Upper lobe of left lung (tissue), 6 donors: ENCODE measurements at regions not wholly inside any gene's neighbourhood (a gene's known extent, or its start where the extent isn't known, plus 50 kb on each side); places are given as distances from the start of the nearest gene placed in this dataset.
"Not testable (repeated sequence)": the region's sequence is repeated elsewhere in the genome, so short reads cannot be mapped to it uniquely, and the experiment has no call there.

Experiments
- ATAC-seq, 2 donors: fragments of 200-7000 bp; cut with Tn5 transposase; one replicate each; pipeline ENCODE4 v1.9.1; 2022; ENCODE audit warnings: mild to moderate bottlenecking in 2 of 2, moderate library complexity in 2 of 2; ENCODE audit not compliant: low FRiP score in 2 of 2
- DNase-seq, 2 donors: peaks; one replicate each; pipeline ENCODE4 v3.0.0-alpha.2; 2019 to 2020
- H3K27ac ChIP-seq, 4 donors: fragments of 200-600 bp; sonication (generic); one replicate each; pipeline ENCODE4 v1.5.1; 2016 to 2019
- H3K27me3 ChIP-seq, 4 donors: fragments of 200-600 bp; sonication (generic); one replicate each; pipeline ENCODE4 v1.5.1; 2017 to 2019
- H3K36me3 ChIP-seq, 4 donors: fragments of 200-600 bp; sonication (generic); one replicate each; pipeline ENCODE4 v1.5.1; 2016 to 2019
- H3K4me1 ChIP-seq, 4 donors: fragments of 200-600 bp; sonication (generic); one replicate each; pipeline ENCODE4 v1.5.1; 2018 to 2019
- H3K4me3 ChIP-seq, 4 donors: fragments of 200-600 bp; sonication (generic); one replicate each; pipeline ENCODE4 v1.5.1; 2017 to 2019; ENCODE audit warnings: mild to moderate bottlenecking in 2 of 4, moderate library complexity in 1 of 4
- H3K9me3 ChIP-seq, 4 donors: fragments of 200-600 bp; sonication (generic); one replicate each; pipeline ENCODE4 v1.5.1; 2018 to 2019
- EP300 ChIP-seq, 4 donors: sonication (generic); formaldehyde crosslinking; IDR thresholded peaks; one replicate each; pipeline ENCODE4 v1.5.1; 2017; ENCODE audit warnings: antibody characterized with exemption in 4 of 4, control low read depth in 2 of 4
- POLR2A ChIP-seq, 4 donors: fragments of 450-650 bp; IDR thresholded peaks; one replicate each; pipeline ENCODE4 v1.5.1; 2016 to 2017; ENCODE audit warnings: antibody characterized with exemption in 4 of 4, mild to moderate bottlenecking in 2 of 4
- POLR2AphosphoS5 ChIP-seq, 2 donors: sonication (generic); formaldehyde crosslinking; IDR thresholded peaks; one replicate each; pipeline ENCODE4 v1.5.1; 2017; ENCODE audit warnings: antibody characterized with exemption in 2 of 2
- WGBS, 2 donors: methylation state at CpG; one replicate each; pipeline ENCODE4 v1.1.5; 2017 to 2018; 5-methylcytosine and 5-hydroxymethylcytosine counted together
- TF ChIP-seq, protein P1 (sequence below), 6 experiments: fragments of 450-650 bp in 4 of 6; fragments of 200-600 bp in 2 of 6; sonication (generic) in 2 of 6; IDR thresholded peaks; one replicate each; pipeline ENCODE4 v1.5.1; 2016 to 2019; ENCODE audit warnings: antibody characterized with exemption in 6 of 6
- donor health status: DM: no; HTN: no; CAD: no; lungs with moderate emphysema.
- donor health status: DM: no; HTN: yes; CAD: no; lungs with severe emphysema.

DNA sequence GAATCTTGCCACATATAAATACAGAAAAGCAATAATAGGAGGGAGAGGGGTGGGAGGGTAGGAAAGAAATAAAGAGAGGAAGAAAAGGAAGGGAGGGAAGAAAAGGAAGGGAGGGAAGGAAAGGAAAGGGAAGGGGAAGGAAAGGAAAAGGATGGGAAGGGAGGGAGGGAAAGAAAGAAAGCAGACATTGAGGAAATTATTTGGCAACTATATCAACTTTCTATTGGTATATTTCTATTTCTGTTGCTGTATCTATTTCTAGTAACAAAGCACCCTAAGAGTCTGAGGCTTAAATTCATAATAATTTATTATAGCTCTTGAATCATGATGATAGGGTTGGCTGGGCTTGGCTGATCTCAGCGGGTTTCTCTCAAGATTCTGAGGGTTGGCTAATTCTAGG is 648.0 kb downstream of the CCDC85A start:
- Histone ChIP-seq H3K9me3 (no peaks in the 10 kb centered on the region), H3K4me3 (no peak overlapping the region), H3K27me3 (no peaks in the 10 kb centered on the region), H3K4me1 (no peaks in the 10 kb centered on the region), H3K27ac (no peak overlapping the region), H3K36me3 (no peaks in the 10 kb centered on the region)
- no peak for ATAC-seq
- 67 to 86% methylated on average over 1 of the region's 1 CpG for WGBS, 2 donors
- no peak for DNase-seq
- TF ChIP-seq, protein P1, sequence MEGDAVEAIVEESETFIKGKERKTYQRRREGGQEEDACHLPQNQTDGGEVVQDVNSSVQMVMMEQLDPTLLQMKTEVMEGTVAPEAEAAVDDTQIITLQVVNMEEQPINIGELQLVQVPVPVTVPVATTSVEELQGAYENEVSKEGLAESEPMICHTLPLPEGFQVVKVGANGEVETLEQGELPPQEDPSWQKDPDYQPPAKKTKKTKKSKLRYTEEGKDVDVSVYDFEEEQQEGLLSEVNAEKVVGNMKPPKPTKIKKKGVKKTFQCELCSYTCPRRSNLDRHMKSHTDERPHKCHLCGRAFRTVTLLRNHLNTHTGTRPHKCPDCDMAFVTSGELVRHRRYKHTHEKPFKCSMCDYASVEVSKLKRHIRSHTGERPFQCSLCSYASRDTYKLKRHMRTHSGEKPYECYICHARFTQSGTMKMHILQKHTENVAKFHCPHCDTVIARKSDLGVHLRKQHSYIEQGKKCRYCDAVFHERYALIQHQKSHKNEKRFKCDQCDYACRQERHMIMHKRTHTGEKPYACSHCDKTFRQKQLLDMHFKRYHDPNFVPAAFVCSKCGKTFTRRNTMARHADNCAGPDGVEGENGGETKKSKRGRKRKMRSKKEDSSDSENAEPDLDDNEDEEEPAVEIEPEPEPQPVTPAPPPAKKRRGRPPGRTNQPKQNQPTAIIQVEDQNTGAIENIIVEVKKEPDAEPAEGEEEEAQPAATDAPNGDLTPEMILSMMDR (IDR thresholded peaks at IDR 0.05): no peak
- TF ChIP-seq POLR2A (IDR thresholded peaks at IDR 0.05) (no peak), POLR2AphosphoS5 (IDR thresholded peaks at IDR 0.05) (no peak), EP300 (IDR thresholded peaks at IDR 0.05) (no peak)

DNA sequence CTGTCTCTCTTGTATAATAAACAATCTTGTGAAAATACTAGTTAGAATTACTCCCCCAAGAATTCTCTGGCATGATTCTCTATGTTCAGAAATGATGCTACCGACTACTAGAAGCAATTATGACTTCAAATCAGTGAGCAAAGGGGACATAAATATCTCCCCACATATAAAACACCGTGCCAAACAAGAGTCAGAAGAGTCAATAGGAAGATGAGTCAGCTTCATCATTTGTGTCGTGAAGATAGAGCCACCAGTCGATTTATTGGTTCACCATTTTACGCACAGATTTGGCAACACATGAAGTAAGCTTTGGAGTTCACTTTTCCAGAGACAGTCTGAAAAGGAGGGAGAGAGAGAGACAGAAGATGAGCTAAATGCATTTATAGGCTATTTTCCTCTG is 650.9 kb downstream of the CCDC85A start:
- no peaks in the 10 kb centered on the region for H3K9me3 ChIP-seq
- no peaks in the 10 kb centered on the region for H3K4me1 ChIP-seq
- ATAC-seq (no peak), DNase-seq (no peak)
- H3K27me3 ChIP-seq: no peaks in the 10 kb centered on the region
- H3K27ac ChIP-seq: no peak overlapping the region
- TF ChIP-seq, protein P1 (IDR thresholded peaks at IDR 0.05): no peak
- no peak for TF ChIP-seq EP300 (IDR thresholded peaks at IDR 0.05)
- TF ChIP-seq POLR2A (IDR thresholded peaks at IDR 0.05): no peak
- no peak for TF ChIP-seq POLR2AphosphoS5 (IDR thresholded peaks at IDR 0.05)
- no peak overlapping the region for H3K4me3 ChIP-seq
- H3K36me3 ChIP-seq: no peaks in the 10 kb centered on the region
- 81 to 84% methylated on average over 5 of the region's 5 CpGs for WGBS, 2 donors

DNA sequence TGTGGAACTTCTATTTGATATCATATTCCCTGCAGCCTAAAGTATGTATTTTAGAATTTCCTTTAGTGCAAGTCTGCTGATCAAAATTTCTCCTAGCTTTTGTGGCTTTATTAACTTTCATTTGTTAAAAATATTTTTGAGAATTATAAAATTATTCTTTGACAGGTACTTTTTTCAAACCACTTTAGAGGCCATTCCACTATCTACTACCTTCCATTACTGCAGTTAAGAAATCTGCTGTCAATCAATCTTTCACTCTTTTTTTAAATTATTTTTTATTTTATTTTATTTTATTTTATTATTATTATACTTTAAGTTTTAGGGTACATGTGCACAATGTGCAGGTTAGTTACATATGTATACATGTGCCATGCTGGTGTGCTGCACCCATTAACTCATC is 656.2 kb downstream of the CCDC85A start:
- not testable (repeated sequence) for H3K27ac ChIP-seq, H3K27me3 ChIP-seq, H3K4me1 ChIP-seq, H3K36me3 ChIP-seq, H3K4me3 ChIP-seq, H3K9me3 ChIP-seq, ATAC-seq, DNase-seq

DNA sequence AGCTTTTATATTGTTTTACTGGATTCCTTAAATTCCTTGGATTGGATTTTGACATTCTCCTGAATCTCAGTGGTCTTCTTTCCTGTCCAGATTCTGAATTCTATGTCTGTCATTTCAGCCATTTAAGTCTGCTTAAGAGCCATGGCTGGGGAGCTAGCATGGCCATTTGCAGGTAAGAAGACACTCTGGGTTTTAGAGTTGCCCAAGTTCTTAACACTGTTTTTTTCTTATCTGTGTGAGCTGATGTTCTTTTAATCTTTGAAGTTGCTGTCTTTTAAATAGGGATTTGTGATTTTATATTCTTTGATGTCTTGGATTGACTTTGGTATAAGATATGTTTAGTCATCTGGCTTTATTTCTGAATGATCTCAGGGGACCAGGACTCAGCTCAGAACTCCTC is 677.2 kb downstream of the CCDC85A start:
- Histone ChIP-seq H3K4me3 (no peak overlapping the region), H3K27ac (no peak overlapping the region), H3K27me3 (no peaks in the 10 kb centered on the region), H3K4me1 (no peaks in the 10 kb centered on the region), H3K9me3 (no peaks in the 10 kb centered on the region), H3K36me3 (no peaks in the 10 kb centered on the region)
- DNase-seq (no peak), ATAC-seq (no peak)
- TF ChIP-seq POLR2A (IDR thresholded peaks at IDR 0.05): no peak

DNA sequence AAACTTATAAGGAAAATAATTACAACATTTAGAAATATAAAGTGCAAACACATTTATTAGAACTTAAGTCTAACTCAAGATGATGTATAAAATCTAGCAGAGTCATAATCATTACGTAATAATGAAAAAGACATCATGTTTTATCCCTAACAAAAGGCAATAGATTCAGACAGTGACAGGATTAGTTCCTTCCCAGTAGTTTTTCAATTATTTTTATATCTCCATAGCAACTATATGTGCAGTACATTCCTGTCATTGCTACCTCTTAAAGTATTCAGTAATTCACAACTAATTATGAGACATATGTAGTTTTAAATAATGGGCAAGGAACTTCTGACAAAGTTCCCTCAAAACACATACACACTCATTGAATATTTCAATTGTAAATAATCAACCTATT is 687.9 kb downstream of the CCDC85A start:
- 77 to 80% methylated on average over 1 of the region's 1 CpG for WGBS, 2 donors
- Histone ChIP-seq H3K4me1 (no peaks in the 10 kb centered on the region), H3K27me3 (no peaks in the 10 kb centered on the region), H3K27ac (no peak overlapping the region), H3K4me3 (no peak overlapping the region), H3K36me3 (no peaks in the 10 kb centered on the region), H3K9me3 (no peaks in the 10 kb centered on the region)
- ATAC-seq (no peak), DNase-seq (no peak)
- TF ChIP-seq POLR2AphosphoS5 (IDR thresholded peaks at IDR 0.05) (no peak), EP300 (IDR thresholded peaks at IDR 0.05) (no peak), POLR2A (IDR thresholded peaks at IDR 0.05) (no peak)
- TF ChIP-seq, protein P1 (IDR thresholded peaks at IDR 0.05): no peak

DNA sequence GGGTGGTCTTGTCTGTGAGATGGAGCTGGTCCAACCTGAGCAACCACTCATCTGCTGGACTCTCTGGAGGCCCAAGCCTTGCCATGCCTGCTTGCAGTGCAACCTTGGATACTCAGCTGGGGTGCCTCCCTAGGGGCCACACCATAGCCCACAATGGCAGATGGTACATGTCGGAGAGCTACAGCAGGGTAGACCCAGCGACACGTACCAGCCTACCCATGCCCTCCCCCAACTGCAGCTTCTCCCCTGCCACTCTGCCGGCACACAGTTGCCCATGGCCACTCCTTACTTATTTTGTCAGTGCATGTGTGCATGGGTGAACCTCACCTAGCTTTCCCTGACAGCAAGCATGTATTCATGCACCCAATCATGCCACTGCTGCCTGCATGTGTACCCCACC is 690.9 kb downstream of the CCDC85A start:
- no peaks in the 10 kb centered on the region for H3K9me3 ChIP-seq
- no peaks in the 10 kb centered on the region for H3K27me3 ChIP-seq
- H3K36me3 ChIP-seq: no peaks in the 10 kb centered on the region
- H3K4me1 ChIP-seq: no peaks in the 10 kb centered on the region
- ATAC-seq (peak in 1 of 2 donors; percentile 19), DNase-seq (peak in 1 of 2 donors; percentile 10)
- no peak overlapping the region for H3K4me3 ChIP-seq
- 87 to 89% methylated on average over 4 of the region's 4 CpGs for WGBS, 2 donors
- TF ChIP-seq, protein P1 (IDR thresholded peaks at IDR 0.05): no peak
- TF ChIP-seq EP300 (IDR thresholded peaks at IDR 0.05) (no peak), POLR2AphosphoS5 (IDR thresholded peaks at IDR 0.05) (no peak), POLR2A (IDR thresholded peaks at IDR 0.05) (no peak)
- H3K27ac ChIP-seq: no peak overlapping the region
